ENCODE measurements at regions not wholly inside any gene's neighbourhood (a gene's known extent, or its start where the extent isn't known, plus 50 kb on each side); places are given as distances from the start of the nearest gene placed in this dataset.

DNA sequence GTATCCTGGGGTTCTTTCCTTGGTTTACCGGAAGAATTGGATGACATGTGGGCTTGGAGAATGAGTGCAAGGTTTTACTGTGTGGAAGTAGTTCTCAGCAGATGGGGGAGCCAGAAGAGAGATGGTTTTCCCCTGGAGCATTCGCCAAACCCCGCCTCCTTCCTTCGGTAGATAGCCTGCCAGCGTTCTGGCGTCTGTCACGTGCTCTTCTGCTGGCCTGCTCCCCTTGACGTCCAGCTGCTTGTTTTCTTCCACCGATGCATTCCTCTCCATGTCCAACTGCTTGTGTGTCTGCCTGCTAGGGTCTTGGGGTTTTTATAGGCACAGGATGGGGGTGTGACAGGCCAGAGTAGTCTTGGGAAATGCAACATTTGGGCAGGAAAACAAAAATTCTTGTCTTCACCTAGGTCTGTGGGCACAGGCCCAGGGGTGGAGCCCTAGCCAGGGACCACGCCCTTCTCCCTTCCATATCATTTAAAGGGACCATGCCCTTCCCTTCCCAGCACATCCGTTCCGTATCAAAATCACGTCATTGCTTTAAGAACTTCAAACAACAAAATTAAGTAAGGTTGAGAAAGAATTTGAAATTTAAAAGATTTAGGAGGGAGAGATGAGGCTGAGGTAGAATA, 538.7 kb upstream of the SMIM31 start:
- TF ChIP-seq, protein P1, sequence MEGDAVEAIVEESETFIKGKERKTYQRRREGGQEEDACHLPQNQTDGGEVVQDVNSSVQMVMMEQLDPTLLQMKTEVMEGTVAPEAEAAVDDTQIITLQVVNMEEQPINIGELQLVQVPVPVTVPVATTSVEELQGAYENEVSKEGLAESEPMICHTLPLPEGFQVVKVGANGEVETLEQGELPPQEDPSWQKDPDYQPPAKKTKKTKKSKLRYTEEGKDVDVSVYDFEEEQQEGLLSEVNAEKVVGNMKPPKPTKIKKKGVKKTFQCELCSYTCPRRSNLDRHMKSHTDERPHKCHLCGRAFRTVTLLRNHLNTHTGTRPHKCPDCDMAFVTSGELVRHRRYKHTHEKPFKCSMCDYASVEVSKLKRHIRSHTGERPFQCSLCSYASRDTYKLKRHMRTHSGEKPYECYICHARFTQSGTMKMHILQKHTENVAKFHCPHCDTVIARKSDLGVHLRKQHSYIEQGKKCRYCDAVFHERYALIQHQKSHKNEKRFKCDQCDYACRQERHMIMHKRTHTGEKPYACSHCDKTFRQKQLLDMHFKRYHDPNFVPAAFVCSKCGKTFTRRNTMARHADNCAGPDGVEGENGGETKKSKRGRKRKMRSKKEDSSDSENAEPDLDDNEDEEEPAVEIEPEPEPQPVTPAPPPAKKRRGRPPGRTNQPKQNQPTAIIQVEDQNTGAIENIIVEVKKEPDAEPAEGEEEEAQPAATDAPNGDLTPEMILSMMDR (IDR thresholded peaks at IDR 0.05; ENCODE audit: control insufficient read depth, insufficient read depth, low read depth, low read length, missing control alignments): no peak
- no peak for DNase-seq (ENCODE audit: low read depth)
- H3K4me3 ChIP-seq (ENCODE audit: control insufficient read depth, low read depth, low read length): no peak overlapping the region

DNA sequence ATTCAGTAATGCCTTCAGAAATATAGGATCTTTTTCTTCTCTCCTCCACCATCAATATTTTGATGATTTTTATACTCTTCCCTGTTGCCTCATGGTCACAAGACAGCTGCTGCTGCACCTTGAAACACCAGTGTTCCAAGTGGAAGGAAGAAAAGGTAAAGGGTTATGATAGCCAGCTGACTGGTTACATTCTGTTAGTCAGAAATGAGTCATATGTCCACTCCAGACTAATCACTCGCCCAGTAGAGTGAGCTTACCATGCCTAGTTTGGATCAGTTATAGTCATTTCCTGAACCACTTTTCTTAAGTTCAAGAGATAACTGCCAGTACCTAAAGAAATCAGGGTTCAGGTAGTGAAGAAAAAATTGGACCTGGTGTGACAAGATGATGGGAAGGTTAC, 532.3 kb upstream of the SMIM31 start:
- no peak for DNase-seq (ENCODE audit: low read depth)
- TF ChIP-seq, protein P1 (IDR thresholded peaks at IDR 0.05; ENCODE audit: control insufficient read depth, insufficient read depth, low read depth, low read length, missing control alignments): no peak

DNA sequence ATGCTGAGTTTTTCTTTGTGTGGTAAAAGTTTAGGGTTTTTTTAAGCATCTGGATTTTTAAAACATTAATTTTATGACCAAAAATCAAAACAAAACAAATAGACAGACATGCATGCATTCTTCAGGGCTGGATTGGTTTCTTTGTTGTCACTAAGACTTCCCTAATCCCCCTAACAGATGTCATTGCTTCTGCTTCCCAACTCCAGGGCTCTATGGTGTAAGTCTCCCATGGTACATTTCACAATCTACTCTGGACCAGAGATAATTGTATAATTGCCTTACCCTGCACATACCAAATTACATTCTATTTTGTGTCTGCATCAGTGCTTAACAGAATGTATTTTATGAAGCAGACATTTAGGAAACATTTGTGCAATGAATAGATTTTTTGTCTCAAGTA, 529.1 kb upstream of the SMIM31 start:
- TF ChIP-seq, protein P1 (IDR thresholded peaks at IDR 0.05; ENCODE audit: control insufficient read depth, insufficient read depth, low read depth, low read length, missing control alignments): no peak
- no peak for DNase-seq (ENCODE audit: low read depth)
- H3K4me3 ChIP-seq (ENCODE audit: control insufficient read depth, low read depth, low read length): no peak overlapping the region

More for the DNA sequence above, 532.3 kb upstream of the SMIM31 start:
- no peak overlapping the region for H3K4me3 ChIP-seq (ENCODE audit: control insufficient read depth, low read depth, low read length)

DNA sequence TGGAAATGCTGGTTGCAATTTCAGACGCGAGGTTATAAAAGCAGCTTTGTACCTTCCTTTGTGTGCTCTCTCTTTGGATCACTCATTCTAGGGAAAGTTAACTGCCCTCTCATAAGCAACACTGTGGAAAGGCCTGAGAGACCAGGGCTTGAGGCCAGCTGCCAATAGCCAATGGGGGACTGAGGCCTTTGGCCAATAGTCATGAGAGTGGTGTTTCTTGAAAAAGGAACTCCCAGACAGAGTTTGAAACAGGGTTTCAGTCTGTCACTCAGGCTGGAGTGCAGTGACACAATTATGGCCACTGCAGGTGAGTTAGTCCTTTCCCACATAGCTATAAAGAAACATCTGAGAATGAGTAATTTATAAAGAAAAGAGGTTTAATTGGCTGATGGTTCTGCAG, 524.7 kb upstream of the SMIM31 start:
- TF ChIP-seq, protein P1 (IDR thresholded peaks at IDR 0.05; ENCODE audit: control insufficient read depth, insufficient read depth, low read depth, low read length, missing control alignments): no peak
- no peak for DNase-seq (ENCODE audit: low read depth)
- H3K4me3 ChIP-seq (ENCODE audit: control insufficient read depth, low read depth, low read length): no peak overlapping the region

DNA sequence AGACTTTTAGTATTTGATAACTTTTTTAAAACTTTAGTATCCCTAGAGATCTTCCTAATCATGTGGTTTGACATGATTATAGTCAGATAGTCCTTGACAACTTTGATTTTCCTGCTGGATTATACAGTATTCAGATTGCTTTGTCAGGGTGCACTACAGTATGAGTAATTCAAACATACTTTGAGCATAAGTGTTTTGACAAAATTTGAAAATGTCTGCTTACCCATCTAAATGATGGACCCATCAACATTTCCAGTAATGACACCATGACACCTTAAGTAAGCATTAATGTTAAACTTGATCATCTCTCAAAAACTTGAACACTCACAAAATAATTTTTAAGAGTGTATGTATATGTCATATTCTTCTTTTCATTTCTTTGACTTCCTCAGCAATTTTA, 514.5 kb upstream of the SMIM31 start:
- no peak overlapping the region for H3K4me3 ChIP-seq (ENCODE audit: control insufficient read depth, low read depth, low read length)
- TF ChIP-seq, protein P1 (IDR thresholded peaks at IDR 0.05; ENCODE audit: control insufficient read depth, insufficient read depth, low read depth, low read length, missing control alignments): no peak
- DNase-seq (ENCODE audit: low read depth): no peak

DNA sequence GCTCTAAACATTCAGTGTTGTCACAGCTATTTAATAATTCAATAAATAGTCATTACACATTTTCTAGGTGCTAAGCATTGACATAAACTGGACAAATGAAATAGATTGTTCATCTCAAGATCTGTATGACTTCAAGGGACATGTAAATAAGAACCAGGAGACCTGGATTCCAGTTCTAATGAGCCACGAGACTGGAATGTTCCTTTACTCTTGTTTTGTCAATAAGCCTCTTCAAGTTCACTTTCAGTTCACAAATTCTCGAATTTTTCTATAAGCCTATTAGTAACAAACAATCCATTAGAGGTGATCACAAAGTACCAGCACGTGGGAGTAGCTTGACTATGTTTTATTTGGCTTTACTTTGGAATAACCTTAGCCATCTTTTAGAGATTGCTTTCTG, 514.0 kb upstream of the SMIM31 start:
- TF ChIP-seq, protein P1 (IDR thresholded peaks at IDR 0.05; ENCODE audit: control insufficient read depth, insufficient read depth, low read depth, low read length, missing control alignments): no peak
- no peak overlapping the region for H3K4me3 ChIP-seq (ENCODE audit: control insufficient read depth, low read depth, low read length)
- no peak for DNase-seq (ENCODE audit: low read depth)

All from AG09309 (cell line).